ENCODE measurements at regions not wholly inside any gene's neighbourhood (a gene's known extent, or its start where the extent isn't known, plus 50 kb on each side); places are given as distances from the start of the nearest gene placed in this dataset.

- WGBS, 2 experiments (ENCODE audit: insufficient coverage in 1 of 2, insufficient read length in 1 of 2): 83 to 91% methylated on average over 1 to 2 of the region's 2 CpGs
- TF ChIP-seq CTCF (conservative IDR thresholded peaks at IDR 0.05): no peak
- H3K4me1 ChIP-seq (ENCODE audit: control insufficient read depth, insufficient read depth, low read length): no peaks in the 10 kb centered on the region
- H3K27ac ChIP-seq (ENCODE audit: low read depth, low read length): no peak overlapping the region
- no peaks in the 10 kb centered on the region for H3K27me3 ChIP-seq (ENCODE audit: control insufficient read depth, insufficient read depth, low read length, poor library complexity, severe bottlenecking)
- H3K4me3 ChIP-seq (ENCODE audit: low read length): no peak overlapping the region
- DNase-seq: no peak
- no peaks in the 10 kb centered on the region for H3K36me3 ChIP-seq (ENCODE audit: control insufficient read depth, insufficient read depth, low read length)
- no peaks in the 10 kb centered on the region for H3K9me3 ChIP-seq (ENCODE audit: control insufficient read depth, low read length)
- no peak overlapping the region for H3K27ac Mint-ChIP-seq
- no peak overlapping the region for H3K9ac ChIP-seq (ENCODE audit: extremely low read depth, low read length, poor library complexity, severe bottlenecking)
- H3K9me3 Mint-ChIP-seq: peaks cover 13% of the 10 kb centered on the region
- peaks cover 5% of the 10 kb centered on the region for H3K27me3 Mint-ChIP-seq (ENCODE audit: insufficient read depth)
- H3K4me3 Mint-ChIP-seq: no peak overlapping the region
- H3K4me1 Mint-ChIP-seq: no peaks in the 10 kb centered on the region
- no peaks in the 10 kb centered on the region for H3K36me3 Mint-ChIP-seq (ENCODE audit: low read depth)
Observed at GRCh38 chr11:109667719-109668118, 245.7 kb downstream of the C11orf87 start.

- DNase-seq: no peak
- H3K4me1 ChIP-seq (ENCODE audit: control insufficient read depth, insufficient read depth, low read length): no peaks in the 10 kb centered on the region
- H3K4me3 Mint-ChIP-seq: no peak overlapping the region
- no peak overlapping the region for H3K27ac Mint-ChIP-seq
- H3K4me1 Mint-ChIP-seq: no peaks in the 10 kb centered on the region
- H3K9me3 Mint-ChIP-seq: peaks cover 13% of the 10 kb centered on the region
- H3K9ac ChIP-seq (ENCODE audit: extremely low read depth, low read length, poor library complexity, severe bottlenecking): no peak overlapping the region
- H3K9me3 ChIP-seq (ENCODE audit: control insufficient read depth, low read length): no peaks in the 10 kb centered on the region
- no peak overlapping the region for H3K4me3 ChIP-seq (ENCODE audit: low read length)
- H3K27ac ChIP-seq (ENCODE audit: low read depth, low read length): no peak overlapping the region
- H3K36me3 Mint-ChIP-seq (ENCODE audit: low read depth): no peaks in the 10 kb centered on the region
- no peaks in the 10 kb centered on the region for H3K27me3 ChIP-seq (ENCODE audit: control insufficient read depth, insufficient read depth, low read length, poor library complexity, severe bottlenecking)
- no peak for TF ChIP-seq CTCF (conservative IDR thresholded peaks at IDR 0.05)
- peaks cover 5% of the 10 kb centered on the region for H3K27me3 Mint-ChIP-seq (ENCODE audit: insufficient read depth)
- 87 to 91% methylated on average over 1 to 2 of the region's 2 CpGs for WGBS, 2 experiments (ENCODE audit: insufficient coverage in 1 of 2, insufficient read length in 1 of 2)
- no peaks in the 10 kb centered on the region for H3K36me3 ChIP-seq (ENCODE audit: control insufficient read depth, insufficient read depth, low read length)
Observed at GRCh38 chr11:109668973-109669634, 247.1 kb downstream of the C11orf87 start.

GRCh38 chr11:109677231-109677630 lies 255.2 kb downstream of the C11orf87 start:
- H3K4me1 Mint-ChIP-seq: no peaks in the 10 kb centered on the region
- H3K27me3 Mint-ChIP-seq (ENCODE audit: insufficient read depth): peaks cover 3% of the 10 kb centered on the region
- no peaks in the 10 kb centered on the region for H3K27me3 ChIP-seq (ENCODE audit: control insufficient read depth, insufficient read depth, low read length, poor library complexity, severe bottlenecking)
- H3K27ac Mint-ChIP-seq: no peak overlapping the region
- H3K4me1 ChIP-seq (ENCODE audit: control insufficient read depth, insufficient read depth, low read length): no peaks in the 10 kb centered on the region
- H3K36me3 Mint-ChIP-seq (ENCODE audit: low read depth): no peaks in the 10 kb centered on the region
- no peaks in the 10 kb centered on the region for H3K36me3 ChIP-seq (ENCODE audit: control insufficient read depth, insufficient read depth, low read length)
- H3K9me3 Mint-ChIP-seq: no peaks in the 10 kb centered on the region
- H3K27ac ChIP-seq (ENCODE audit: low read depth, low read length): no peak overlapping the region
- H3K9me3 ChIP-seq (ENCODE audit: control insufficient read depth, low read length): no peaks in the 10 kb centered on the region
- DNase-seq: no peak
- no peak overlapping the region for H3K4me3 Mint-ChIP-seq
- no peak overlapping the region for H3K4me3 ChIP-seq (ENCODE audit: low read length)
- no peak overlapping the region for H3K9ac ChIP-seq (ENCODE audit: extremely low read depth, low read length, poor library complexity, severe bottlenecking)
- TF ChIP-seq CTCF (conservative IDR thresholded peaks at IDR 0.05): no peak
